Limb (tissue), 2 donors: ENCODE measurements at regions not wholly inside any gene's neighbourhood (a gene's known extent, or its start where the extent isn't known, plus 50 kb on each side); places are given as distances from the start of the nearest gene placed in this dataset.

Source experiments
- DNase-seq, 2 donors: peaks; one replicate each; pipeline ENCODE4 v3.0.0-alpha.2; 2016; ENCODE audit errors: extremely low spot score in 2 of 2

DNA sequence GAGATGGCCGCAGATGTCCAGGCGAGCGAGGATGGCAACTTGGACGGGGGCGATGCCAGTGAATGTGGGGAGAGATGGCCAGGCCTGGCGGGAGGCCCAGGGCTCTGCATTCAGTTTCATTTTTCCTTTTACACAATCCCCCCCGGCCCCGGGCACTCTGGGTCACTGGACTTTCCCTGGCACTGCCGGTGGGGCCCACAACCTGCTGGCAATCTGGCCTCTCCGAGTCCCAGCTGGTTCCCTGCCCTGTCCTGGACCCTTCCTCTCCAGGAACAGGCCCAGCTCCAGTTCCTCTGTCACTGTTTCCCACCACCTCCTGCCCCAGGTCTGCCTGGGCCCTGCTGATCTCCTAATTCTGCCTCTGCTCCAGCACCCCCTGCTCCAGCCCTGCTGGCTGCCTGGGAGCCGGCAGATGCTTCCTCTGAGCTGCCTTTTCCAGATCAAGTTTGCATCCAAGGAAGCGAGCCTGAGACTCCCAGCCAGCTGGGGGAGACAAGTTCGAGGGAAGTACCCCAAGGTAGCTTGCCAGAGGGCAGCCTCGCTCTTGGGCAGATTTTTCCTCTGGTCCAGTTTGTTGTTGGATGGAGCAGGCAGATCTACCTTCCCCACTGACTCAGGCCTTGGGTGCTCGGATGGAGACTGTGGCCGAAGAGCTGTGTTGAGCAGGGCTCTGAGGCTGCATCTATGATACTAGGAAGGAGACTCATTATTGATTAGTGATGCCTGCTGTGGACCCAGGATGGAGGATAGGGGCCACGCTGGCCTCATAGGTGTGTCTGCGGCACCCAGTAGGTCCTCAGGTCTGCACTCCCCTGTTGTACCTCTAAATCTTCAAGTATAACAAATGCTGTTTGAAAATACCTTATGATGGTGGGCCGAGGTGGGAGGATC, 83.2 kb downstream of the CEBPB start:
- no peak for DNase-seq

DNA sequence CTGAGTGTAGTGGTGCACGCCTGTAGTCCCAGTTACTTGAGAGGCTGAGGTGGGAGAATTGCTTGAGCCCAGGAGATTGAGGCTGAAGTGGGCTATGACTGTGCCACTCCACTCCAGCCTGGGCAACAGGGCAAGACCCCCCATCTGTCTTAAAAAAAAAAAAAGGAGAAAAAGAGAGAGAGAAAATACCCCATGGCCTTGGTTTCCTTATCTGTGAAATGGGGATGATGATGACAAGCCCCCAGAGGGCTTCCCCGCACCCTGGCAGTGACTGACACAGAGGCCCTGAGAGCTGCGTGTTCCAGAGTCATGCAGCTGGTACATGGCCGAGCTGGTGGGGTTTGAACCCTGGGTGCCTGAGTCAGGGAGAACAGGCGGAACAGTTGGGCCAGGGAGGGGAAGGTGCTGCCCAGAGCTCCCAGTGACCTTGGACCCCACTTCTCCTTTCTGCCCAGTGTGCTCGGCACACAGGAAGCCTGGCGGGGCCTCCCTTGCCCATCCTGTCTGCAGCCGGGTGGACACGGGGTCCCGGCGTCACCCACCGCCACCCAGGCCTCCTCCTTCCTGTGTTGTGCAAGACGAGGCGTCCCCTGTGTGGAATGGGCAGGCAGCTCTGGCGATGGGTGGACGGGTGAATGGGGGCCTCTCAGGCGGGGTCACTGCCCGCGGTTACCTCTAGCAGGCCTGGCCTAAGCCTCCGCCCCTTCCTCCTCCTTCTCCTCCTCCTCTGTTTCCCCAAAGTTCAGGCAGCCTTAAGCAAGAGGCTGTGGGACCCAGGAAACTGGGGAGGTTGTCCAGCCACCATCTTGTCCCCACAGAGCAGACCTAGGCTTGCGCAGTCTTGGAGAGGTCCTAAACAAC, 84.2 kb downstream of the CEBPB start:
- DNase-seq, result no peak

DNA sequence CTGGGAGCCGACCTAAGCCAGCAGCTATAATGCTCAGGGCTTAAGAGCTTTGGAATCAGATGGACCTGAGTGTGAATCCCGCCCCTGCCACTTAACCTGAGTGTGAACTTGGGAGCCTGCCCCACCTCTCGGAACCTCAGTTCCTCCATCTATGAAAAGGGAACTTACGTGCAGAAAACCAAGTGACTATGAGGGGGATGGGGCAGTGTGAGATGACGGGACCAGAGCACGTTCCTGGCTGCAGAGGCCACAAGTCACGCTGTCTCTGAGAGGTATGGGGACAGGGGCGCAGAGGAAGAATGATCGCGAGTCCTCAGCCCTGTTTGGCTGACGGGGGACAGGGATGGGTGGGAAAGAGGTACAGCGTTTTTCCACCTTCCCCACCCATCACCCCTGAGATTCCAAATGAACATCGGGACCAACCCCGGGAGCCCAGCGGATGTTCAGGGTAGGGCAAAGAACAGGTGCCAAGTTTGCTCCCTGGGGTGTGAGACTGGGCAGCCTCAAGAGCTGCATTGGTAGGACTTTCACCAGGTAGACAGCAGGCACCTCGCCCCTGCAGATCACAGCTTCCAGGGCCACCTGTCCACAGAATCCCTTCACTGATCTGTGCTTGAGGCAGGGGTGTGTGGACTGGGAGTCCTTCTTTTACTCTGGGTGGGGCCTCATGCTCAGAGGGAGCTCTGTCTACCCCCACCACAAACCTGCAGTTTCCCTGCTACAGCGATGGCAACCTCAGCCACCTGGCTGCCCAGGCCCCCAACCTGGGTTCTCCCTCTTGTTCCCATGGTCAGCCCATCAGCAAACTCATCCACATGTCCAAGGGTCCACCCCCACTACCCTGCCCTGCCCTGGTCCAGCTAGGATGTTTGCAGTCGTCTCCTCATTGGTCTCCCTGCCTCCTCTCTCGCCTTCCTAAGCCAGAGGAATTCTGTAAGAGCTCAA, 85.8 kb downstream of the CEBPB start:
- DNase-seq, result no peak

DNA sequence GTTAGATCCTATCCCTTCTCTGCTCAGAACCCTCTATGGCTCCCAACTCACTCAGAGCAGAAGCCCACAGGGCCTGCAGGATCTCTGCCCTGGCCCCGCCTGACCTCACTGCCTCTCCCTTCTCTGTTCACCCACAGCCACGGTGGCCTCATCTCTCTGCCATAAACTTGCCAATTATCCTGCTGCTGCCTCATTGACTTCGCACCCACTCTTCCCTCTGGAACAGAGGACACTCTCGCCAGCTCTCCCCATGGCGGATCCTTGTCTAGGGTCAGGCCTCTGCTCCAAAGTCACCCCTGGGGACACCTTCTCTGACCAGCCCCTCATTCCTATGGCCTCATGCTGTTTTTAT, 86.4 kb downstream of the CEBPB start:
- DNase-seq, result no peak

DNA sequence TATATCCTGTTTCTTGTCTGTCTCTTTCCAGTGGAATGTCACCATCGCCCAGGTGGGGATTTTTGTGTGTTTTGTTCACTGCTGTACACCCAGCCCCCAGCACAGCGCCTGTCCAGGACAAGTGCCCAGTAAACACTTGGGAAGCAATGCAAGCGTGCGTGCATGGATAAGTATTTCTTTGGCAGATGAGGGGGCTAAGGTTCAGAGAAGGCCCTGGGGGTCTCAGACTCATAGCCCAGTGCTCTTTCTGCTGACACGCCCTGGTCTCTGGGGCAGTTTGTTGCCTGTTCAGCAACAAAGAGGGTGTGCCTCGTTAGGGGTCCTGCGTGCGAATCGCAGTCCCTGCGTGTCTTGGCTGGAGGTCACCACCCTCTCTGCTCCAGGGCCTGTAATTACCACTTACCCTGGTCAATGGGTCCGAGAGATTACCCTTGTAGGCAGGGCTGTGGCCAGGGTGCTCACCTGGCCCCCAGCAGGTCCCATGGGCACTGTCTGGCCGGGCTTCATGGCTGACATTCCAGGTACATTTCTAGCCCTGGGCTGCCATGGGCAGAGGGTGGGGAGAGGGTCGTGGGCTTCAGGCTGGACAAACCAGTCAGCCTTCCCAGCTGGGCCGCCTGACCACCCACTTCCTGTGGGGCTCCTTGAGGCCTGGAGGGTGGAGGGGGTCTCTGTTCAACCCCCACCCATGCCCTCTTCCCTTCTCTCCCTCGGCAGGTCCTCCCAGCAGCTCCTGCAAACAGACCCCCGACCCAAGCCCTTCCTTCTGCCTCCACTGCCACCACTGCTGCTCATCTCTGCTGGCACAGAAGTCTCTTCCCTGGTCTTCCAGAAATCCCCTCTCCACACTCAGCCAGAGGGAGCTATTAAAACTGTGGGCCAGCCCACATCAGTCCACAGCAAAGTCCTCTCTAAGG, 87.1 kb downstream of the CEBPB start:
- no peak for DNase-seq

DNA sequence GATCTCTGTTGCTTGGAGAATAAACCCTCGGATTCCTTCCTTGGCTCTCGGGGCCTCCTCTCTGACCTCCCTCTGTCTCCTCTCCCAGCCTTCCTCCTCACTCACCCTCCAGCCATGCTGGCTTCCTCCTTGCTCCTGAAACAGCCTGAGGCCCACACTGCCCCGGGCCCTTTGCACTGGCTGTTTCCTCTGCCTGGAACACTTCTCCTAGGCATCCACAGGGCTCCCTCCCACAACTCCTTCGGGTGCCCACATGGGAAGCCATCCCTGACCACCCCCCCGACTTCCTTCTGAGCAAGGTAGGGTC, 87.7 kb downstream of the CEBPB start:
- no peak for DNase-seq

DNA sequence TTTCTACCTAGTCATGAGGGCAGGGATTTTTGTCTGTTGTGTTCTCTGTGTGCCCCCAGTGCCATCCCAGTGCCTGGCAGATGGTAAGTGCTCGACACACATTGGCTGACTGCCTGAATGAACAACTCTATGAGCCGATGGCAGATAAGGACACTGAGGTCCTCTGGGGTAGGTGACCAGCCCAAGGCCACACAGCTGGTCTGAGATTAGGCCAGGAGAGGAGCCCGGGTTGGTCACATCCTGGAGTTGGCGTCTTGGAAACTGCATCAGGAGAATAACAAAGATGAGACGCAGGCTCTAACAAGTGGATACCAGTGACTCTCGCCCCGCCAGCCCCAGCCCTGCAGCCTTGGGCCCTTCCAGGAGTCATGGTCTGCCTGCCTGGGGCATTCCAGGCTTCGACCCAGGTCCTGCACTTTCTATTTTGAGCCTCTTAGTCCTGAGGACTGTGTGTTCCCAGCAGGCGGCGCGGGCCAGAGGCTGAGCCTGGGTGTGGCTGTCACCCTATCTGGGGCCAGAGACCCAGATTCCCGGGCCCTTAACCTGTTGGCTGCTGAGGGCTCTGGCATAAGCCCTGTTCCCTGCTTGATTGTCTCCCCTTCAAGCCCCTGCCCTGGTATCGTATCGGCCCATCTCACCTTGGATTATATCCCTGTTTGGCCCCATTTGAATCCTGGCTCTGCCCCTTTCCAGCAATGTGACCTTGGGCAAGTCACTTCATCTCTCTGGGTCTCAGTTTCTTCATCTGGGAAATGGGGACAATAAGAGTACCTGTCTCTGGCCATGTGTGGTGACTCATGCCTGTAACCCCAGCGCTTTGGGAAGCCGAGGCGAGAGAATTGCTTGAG, 88.3 kb downstream of the CEBPB start:
- no peak for DNase-seq

DNA sequence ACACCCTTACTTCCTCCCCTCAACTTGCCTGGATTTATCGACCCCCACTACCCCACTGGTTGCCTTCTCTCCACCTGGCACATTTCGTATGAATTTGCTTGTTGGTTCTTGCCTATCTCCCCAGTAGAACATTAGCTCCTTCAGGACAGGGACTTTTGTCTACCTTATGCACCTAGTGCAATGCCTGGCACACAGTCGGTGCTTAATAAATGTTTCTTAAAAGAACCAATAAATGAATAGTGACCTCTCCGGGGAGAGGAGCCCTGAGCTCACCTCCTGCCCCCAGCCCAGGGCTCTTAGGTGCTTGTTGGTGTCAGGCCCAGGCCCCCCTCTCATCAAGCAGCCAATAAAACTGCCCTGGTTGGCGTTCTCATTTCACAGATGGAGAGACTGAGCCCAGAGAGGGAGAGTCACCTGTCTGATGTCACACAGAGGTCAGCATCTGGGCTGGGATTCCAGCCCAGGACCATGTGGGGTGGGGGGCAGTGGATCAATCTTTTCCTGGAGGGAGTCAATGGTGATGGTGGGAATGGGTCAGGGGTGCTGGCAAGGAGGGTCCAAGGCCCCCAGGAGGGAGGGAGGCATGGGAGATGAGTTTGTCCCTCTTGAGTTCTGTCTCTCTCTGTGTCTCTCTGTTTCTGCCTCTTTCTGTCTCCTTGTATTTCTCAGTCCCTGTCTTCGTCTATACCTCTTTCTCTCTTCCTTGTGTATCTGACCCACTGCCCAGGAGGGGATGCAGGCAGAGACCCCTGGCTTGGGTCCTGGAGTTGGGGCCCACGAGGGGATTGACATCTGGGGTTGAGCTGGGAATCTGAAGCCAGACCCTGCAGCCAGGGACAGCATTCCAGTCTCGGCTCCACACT, 89.6 kb downstream of the CEBPB start:
- no peak for DNase-seq

DNA sequence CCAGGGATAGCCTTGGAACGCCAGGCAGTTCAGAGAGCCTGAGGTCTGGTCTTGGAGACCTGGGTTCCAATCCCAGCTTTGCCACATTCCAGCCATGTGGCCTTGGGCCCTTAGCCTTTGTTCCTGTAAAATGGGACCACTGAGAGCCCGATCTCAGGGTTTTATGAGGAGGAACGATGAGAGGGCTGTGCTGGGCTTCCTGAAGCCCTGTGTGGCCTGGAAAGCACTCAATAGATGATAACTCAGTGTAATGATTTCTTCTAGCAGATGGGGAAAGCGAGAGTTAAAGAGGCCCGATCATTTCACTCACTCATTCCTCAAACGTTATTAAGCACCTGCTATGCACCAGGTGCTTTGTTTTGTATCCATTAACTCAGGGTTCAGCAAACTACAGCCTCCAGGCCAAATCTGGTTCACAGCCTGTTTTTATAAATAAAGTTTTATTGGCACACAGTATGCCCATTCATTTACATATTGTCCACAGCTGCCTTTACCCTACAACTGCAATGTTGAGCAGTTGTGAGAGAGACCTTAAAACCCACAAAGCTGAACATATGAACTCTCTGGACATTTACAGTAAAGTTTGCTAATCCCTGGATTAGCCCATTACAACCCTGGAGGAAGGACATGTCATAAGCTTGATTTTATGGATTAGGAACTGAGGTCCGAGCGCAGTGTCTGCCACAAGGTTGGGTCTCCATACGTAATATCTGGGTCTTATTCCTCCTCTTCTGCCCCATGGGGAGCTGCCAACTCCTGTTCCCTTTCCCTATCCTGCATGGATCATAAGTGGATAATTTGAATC, 90.4 kb downstream of the CEBPB start:
- no peak for DNase-seq

DNA sequence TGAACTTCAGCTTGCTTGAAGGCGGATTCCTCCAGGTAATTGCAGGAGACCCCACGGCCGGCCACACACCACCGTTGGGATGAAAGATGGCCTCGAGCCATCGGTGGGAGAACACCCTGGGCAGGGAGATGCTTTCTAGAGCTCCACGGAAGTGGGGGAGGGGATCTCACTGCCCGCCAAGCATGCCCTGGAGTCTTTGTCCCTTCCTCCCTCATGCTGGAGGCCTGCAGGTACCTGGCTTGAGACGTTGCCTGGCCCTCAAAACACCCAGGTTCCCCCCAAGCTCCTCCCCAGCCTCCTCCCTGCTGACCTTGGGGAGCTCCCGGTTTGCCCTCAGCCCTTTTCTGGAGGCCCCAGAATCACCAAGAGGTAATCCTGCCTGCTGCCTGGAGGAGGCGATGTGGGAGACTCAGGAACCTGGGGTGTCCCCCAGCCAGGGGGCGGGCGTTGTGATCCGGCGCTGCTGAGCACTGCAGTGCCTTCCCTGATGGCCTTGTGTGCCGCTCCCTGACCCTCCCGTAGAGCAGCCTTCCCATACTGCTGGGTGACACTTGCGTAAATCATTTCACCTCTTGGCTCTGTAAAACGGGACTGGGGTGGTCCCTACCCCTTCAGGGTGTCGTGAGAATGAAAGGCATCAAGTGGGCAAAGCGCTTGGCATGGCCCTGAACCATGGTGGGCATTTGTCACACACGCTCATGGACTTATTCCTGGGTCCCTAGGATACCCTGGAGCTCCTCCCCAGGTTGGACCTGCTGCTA, 91.4 kb downstream of the CEBPB start:
- DNase-seq, result no peak

DNA sequence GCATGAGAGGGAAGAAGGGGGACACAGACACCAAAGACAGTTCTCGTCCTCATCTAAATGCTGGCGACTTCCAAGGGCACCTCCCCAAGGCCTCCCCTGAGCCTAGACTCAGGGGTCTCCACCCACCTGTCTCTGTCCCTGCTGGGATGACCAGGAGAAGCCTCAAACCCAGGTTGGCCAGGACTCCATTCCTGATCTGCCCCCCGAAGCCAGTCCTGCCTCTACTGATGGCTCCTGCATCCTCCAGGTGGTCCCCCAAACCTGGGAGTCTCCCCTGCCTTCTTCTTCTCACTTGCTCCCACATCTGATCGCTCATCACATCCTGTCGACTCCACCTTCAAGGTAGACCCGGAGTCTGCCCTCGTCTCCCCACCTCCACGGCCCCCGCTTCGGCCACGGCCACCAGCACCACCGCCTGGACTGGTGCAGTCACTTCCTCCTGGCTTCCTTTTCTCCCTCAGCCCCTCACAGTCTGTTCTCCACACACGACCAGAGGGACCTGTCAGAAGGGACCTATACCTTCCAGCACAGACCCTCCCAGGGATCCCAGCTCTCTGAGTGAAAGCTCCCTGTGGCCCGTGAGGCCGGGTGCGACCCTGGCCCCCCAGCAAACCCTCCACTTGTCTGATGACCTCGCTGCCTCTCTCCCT, 92.1 kb downstream of the CEBPB start:
- no peak for DNase-seq

DNA sequence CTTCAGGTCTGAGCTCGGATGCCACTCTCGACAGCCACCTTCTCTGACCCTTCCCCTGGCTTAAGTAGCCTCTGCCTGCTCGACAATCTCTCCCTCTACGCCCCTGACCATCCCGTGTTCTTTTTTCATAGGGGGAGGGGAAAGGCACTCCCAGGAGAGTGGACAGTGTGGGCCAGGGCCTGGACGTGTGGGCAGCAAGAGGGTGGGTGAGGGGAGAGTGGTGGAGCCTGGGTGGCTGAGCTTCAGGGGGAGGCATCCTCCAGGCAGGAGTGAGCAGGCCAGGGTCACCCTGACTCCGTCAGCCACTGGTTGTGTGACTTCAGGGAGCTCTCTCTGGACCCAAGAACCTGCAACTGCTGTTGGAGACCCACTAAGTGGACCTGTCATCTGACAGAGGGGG, 92.7 kb downstream of the CEBPB start:
- no peak for DNase-seq

DNA sequence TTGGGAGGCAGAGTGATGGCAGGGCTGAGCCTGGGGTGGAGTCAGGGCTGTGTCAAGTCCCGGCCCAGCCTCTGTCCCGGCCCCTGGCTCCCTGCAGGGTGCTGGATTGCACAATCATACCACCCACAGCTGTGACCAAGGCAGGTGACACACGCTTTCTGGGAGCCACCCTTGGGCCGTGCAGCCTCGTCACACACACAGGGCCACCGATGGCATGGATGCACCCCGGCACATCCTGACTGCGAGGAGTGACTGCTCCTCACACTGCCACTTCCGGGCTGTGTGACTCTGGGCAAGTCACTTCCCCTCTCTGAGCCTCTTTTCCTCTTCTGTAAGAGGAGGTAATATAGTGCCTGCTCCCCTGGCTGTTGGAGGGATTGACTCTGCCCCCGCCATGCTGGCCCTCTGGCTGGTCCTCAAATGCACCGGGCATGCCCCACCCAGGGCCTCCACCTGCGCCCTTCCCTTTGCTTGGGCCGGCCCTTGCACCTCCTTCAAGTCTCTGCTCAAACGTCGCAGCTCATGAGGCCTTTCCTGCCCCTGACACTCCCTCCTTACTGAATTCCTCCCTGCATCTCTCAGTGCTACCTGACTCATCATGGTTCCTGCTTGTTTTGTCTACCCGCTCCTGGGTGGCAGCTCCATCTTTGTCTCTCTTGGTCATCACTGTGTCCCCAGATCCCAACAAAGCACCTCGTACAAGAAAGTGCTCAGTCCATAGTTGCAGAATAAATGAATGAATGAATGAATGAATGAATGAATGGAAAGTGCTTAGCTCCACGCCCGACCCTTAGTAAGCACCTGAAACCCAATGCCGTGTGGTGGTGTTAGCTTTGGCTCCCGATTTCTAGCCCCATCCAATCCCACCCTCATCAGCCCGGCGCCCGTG, 93.5 kb downstream of the CEBPB start:
- no peak for DNase-seq

DNA sequence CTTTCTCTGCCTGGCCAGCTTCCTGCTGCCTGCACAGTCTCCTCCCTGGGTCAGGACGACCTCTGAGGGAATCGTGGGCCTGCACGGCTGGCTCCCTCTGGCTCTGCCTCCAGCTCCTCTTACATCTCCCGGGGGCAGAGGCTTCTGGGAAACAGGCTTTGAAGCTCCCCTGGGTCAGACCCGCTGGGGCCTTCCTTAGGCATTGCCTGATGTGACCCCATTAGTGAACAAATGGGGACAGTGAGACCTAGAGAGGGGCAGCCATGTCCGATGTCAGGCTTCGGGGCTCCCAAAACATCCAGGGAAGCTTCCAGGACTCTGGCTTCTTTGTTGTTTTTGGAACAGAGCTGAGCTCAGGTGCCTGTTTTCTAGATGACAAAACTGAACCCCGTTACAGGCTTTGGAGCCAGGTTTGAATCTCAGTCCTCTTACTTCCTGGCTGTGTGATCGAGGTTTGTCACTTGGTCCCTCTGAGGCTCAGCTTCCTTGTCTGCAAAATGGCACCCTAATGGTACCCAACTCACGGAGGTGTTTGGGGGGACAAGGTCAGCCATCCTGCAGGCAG, 94.3 kb downstream of the CEBPB start:
- DNase-seq, result no peak
